Neutrophil (primary cell): ENCODE measurements at regions not wholly inside any gene's neighbourhood (a gene's known extent, or its start where the extent isn't known, plus 50 kb on each side); places are given as distances from the start of the nearest gene placed in this dataset.

ENCODE experiments used
- H3K27ac ChIP-seq: fragments of 200-600 bp; sonication (generic); 2 replicates; pipeline ENCODE4 v1.5.1; 2016; ENCODE audit warnings: mild to moderate bottlenecking, moderate library complexity
- H3K27me3 ChIP-seq: fragments of 200-600 bp; sonication (generic); 2 replicates; pipeline ENCODE4 v1.6.0; 2016; ENCODE audit warnings: mild to moderate bottlenecking
- H3K36me3 ChIP-seq: fragments of 200-600 bp; sonication (generic); 2 replicates; pipeline ENCODE4 v1.5.1; 2017
- H3K4me1 ChIP-seq, 2 experiments: fragments of 200-600 bp in 1 of 2; sonication (generic) in 1 of 2; 1 replicate in 1 of 2; 2 replicates in 1 of 2; pipeline versions ENCODE4 v1.5.1 to v1.6.1; 2013 to 2016; ENCODE audit warnings: low read depth in 1 of 2, low read length in 1 of 2, mild to moderate bottlenecking in 1 of 2, moderate library complexity in 1 of 2; ENCODE audit not compliant: control insufficient read depth in 1 of 2, insufficient read depth in 1 of 2
- H3K4me3 ChIP-seq, 2 experiments: fragments of 200-600 bp in 1 of 2; sonication (generic) in 1 of 2; 1 replicate in 1 of 2; 2 replicates in 1 of 2; pipeline ENCODE4 v1.5.1; 2013 to 2016; ENCODE audit warnings: low read depth in 1 of 2, low read length in 1 of 2, mild to moderate bottlenecking in 1 of 2, moderate library complexity in 1 of 2
- H3K9me3 ChIP-seq: fragments of 200-600 bp; sonication (generic); 2 replicates; pipeline ENCODE4 v1.5.1; 2016
- CTCF ChIP-seq: fragments of 200-600 bp; sonication (generic); IDR thresholded peaks from 2 replicates; pipeline ENCODE4 v1.5.1; 2016; ENCODE audit warnings: antibody characterized with exemption

DNA sequence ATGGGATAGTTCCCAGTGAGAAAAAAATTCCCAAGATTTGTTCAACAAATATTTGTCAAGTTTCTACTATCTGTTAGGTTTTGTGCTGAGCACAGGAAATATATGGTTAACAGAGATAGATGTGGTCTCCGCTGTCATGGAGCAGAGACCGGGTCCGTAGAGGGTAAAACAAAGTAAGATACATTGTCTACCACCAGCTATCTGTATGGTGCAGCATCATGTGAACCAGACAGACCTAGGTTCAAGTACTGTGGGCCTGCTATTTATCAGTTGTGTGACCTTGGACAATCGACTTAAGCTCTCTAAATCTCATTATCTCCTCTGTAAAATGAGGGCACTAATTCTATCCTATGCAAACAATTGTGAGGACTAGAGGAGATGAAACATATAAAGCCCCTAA lies 109.8 kb downstream of the DUSP10 start:
- Histone ChIP-seq H3K4me3 (no peak overlapping the region), H3K27ac (no peak overlapping the region), H3K36me3 (no peaks in the 10 kb centered on the region), H3K27me3 (no peaks in the 10 kb centered on the region), H3K9me3 (no peaks in the 10 kb centered on the region), H3K4me1 (no peaks in the 10 kb centered on the region)
- no peak for TF ChIP-seq CTCF

DNA sequence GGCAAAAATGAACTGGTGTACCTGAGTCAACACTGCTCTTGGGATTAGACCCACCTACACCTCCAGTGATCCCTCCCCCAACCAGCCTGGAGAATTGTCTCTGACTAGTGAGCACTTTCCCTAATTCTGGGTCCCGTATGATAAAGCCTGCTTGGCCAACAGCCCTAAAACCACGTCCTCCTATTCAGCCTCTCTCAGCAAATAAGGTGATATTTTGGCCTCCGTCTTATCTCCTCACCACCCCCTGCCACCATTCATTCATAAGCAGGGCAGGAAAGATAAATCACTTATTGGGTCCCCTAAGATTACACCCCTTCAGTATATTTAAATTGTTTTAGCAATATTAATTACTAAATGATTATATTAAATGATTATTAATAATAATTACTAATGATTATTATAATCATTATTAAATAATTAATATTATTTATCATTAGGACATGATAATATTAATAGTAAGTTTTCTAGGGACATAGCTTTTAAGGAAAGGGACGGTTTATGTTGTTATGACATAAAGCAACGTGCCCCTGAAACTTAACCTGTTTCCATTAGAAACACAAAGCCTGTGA lies 108.0 kb downstream of the DUSP10 start:
- Histone ChIP-seq H3K4me3 (no peak overlapping the region), H3K27ac (no peak overlapping the region), H3K4me1 (no peaks in the 10 kb centered on the region), H3K9me3 (no peaks in the 10 kb centered on the region), H3K36me3 (no peaks in the 10 kb centered on the region), H3K27me3 (no peaks in the 10 kb centered on the region)
- TF ChIP-seq CTCF: no peak

DNA sequence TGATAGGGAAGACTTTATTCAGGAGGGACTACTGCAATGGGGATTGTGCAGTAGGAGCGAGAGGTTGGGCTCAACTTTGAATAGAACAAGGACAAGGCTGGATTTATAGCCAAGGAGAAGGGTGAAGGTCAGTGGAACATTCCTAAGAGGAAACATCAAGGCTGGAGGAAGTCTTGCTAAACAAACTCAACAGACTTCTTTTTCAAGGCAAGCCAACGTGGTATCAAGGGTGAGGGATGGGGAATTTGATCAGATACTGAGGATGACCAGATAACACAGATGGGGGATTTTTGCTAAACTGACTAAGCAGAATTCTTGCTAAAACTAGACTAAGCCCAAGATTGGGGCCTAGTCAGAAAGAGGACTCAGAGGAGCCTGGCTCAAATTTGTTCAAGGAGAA lies 107.3 kb downstream of the DUSP10 start:
- TF ChIP-seq CTCF: no peak
- Histone ChIP-seq H3K4me3 (no peak overlapping the region), H3K9me3 (no peaks in the 10 kb centered on the region), H3K27ac (no peak overlapping the region), H3K27me3 (no peaks in the 10 kb centered on the region), H3K36me3 (no peaks in the 10 kb centered on the region), H3K4me1 (no peaks in the 10 kb centered on the region)

DNA sequence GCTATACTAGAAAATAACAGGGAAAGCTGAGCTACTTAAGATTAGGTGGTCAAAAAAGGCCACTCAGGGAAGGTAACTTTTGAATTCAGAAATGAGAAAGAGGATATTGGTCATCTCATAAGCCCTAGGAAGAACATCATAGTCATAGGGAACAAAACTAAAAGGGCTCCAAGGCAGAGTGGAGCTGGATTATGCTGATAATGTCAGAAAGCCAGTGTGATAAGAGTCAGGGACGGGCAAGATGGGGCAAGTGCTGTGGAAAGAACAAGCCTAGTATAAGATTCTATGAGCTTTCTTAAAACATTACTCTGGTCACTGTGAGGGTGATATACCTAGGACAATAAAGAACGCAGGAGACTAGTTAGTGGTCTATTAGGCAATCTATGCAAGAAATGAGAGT lies 106.6 kb downstream of the DUSP10 start:
- no peaks in the 10 kb centered on the region for H3K4me1 ChIP-seq
- H3K9me3 ChIP-seq: no peaks in the 10 kb centered on the region
- H3K27ac ChIP-seq: no peak overlapping the region
- no peak overlapping the region for H3K4me3 ChIP-seq
- TF ChIP-seq CTCF: no peak
- no peaks in the 10 kb centered on the region for H3K36me3 ChIP-seq
- no peaks in the 10 kb centered on the region for H3K27me3 ChIP-seq

- Histone ChIP-seq H3K27me3 (no peaks in the 10 kb centered on the region), H3K4me3 (no peak overlapping the region), H3K4me1 (no peaks in the 10 kb centered on the region), H3K9me3 (no peaks in the 10 kb centered on the region), H3K27ac (no peak overlapping the region), H3K36me3 (no peaks in the 10 kb centered on the region)
- TF ChIP-seq CTCF: no peak
Measured at GRCh38 chr1:221636096-221636495, 105.8 kb downstream of the DUSP10 start.

GRCh38 chr1:221636967-221637366 lies 104.9 kb downstream of the DUSP10 start:
- Histone ChIP-seq H3K4me3 (no peak overlapping the region), H3K27me3 (no peaks in the 10 kb centered on the region), H3K36me3 (no peaks in the 10 kb centered on the region), H3K27ac (no peak overlapping the region), H3K9me3 (no peaks in the 10 kb centered on the region), H3K4me1 (no peaks in the 10 kb centered on the region)
- TF ChIP-seq CTCF: no peak
